H7 (cell line): ENCODE measurements at regions not wholly inside any gene's neighbourhood (a gene's known extent, or its start where the extent isn't known, plus 50 kb on each side); places are given as distances from the start of the nearest gene placed in this dataset.

ENCODE experiments used
- DNase-seq: peaks from one replicate; pipeline ENCODE4 v3.0.0; 2012
- H3K27me3 ChIP-seq: 2 replicates; pipeline ENCODE4 v1.6.0; 2011; ENCODE audit warnings: mild to moderate bottlenecking, low read length; ENCODE audit not compliant: control insufficient read depth, insufficient read depth
- H3K36me3 ChIP-seq: replicated peaks from 2 replicates; pipeline ENCODE4 v1.5.1; 2011; ENCODE audit warnings: low read length; ENCODE audit not compliant: control insufficient read depth, insufficient read depth
- H3K4me3 ChIP-seq: 2 replicates; pipeline ENCODE4 v1.5.1; 2011; ENCODE audit warnings: low read depth, mild to moderate bottlenecking, control low read depth, low read length, moderate library complexity; ENCODE audit not compliant: insufficient read depth

DNA sequence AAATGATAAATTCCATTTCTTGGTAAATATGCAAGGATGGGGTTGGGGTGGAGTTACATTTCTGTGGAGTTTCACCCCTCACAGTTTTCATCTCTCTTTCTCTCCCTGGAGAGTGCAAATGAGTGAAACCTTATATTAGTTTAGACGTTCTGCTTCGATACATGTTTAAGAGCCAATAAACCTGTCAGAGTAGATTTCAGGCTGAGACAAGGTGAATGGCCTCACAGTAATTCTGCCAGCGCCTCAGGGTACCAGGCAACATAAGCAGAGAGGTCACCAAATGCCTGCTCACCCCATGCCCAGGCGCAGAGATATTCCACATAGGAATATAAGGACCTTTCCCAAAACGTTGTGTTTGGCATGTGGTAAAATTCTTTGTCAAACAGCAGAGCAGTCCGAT lies 154.9 kb upstream of the VLDLR start:
- H3K36me3 ChIP-seq = 0 out of 2 replicates have a peak, but pooled peaks cover 1% of the 10 kb centered on the region
- no peak overlapping the region for H3K4me3 ChIP-seq

DNA sequence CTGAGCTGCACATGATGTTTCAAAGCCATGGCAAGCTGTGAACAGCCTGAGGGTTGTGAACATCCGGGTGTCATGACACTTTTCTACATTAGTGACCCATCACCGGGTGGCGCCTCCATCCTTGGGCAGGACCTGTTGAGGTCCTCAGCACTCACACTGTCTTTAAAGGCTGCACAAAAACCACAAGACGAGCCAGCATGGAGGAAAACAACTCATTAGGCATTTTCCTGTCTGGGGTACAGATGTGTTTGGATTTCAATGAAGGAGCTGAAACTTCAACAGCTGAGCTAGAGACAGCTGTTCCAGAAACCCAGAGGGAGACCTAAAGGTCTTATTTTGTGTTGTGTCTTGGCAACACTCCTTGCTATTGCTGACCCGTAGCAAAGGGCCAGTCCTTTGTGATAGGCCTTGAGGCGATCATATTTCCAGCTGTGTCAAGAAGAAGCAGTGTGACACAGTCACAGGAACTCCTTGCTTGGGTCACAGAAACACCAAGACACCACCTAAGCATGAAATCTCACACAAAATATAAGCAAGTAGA lies 151.8 kb upstream of the VLDLR start:
- Histone ChIP-seq H3K36me3 (no peaks in the 10 kb centered on the region), H3K4me3 (no peak overlapping the region), H3K27me3 (no peaks in the 10 kb centered on the region; the same call in 1 of the 2 replicates)
- DNase-seq = no peak

More for the DNA sequence above, 154.9 kb upstream of the VLDLR start:
- no peaks in the 10 kb centered on the region for H3K27me3 ChIP-seq
- no peak for DNase-seq

DNA sequence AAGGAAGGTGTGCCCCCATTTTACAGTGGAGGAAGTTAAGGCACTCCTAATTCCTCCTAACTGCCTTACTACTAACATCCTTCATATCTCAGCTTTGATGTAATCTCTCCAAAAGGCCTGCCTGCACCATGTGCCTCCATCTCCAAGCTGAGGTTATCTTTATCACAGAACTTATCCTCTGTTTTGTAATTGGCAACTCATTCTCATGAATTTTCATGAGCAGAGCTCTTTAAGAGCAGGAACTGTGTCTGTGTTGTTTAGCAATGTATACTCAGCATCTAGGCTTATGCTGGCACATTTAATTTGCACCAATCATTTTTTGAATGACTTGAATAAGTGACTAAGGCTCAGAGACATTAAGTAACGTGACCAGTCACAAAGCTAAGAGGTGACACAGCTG lies 147.9 kb upstream of the VLDLR start:
- no peak for DNase-seq
- no peaks in the 10 kb centered on the region for H3K36me3 ChIP-seq
- H3K27me3 ChIP-seq = no peaks in the 10 kb centered on the region; the same call in 1 of the 2 replicates
- no peak overlapping the region for H3K4me3 ChIP-seq

DNA sequence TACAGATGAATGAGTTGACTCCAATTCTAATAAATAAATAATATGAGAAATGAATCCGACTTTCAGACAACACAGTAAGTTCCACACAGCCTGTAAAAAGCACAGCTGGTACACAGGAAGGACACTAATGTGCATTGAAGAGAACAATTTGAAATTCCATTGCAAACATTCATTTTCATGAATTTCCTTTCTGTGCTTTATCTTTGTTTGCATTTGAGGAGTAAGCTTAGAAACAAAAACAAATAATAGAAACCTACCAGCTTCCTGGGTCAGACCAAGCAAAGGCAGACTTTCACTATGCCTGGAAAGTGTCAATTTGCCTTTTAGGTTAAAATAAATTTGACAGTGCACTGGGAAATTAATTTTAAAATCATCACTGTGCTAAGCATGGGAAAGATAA lies 143.8 kb upstream of the VLDLR start:
- no peak for DNase-seq
- Histone ChIP-seq H3K27me3 (no peaks in the 10 kb centered on the region), H3K4me3 (no peak overlapping the region), H3K36me3 (no peaks in the 10 kb centered on the region)

- no peaks in the 10 kb centered on the region for H3K36me3 ChIP-seq
- no peaks in the 10 kb centered on the region for H3K27me3 ChIP-seq
- DNase-seq = no peak
- H3K4me3 ChIP-seq = no peak overlapping the region
These were observed 143.2 kb upstream of the VLDLR start for GRCh38 chr9:2478421-2478820.

- no peak for DNase-seq
- H3K36me3 ChIP-seq = no peaks in the 10 kb centered on the region
- H3K4me3 ChIP-seq = no peak overlapping the region
- no peaks in the 10 kb centered on the region for H3K27me3 ChIP-seq
These were observed 142.5 kb upstream of the VLDLR start for GRCh38 chr9:2479056-2479565.

GRCh38 chr9:2480255-2480837 lies 141.2 kb upstream of the VLDLR start:
- Histone ChIP-seq H3K27me3 (no peaks in the 10 kb centered on the region), H3K36me3 (no peaks in the 10 kb centered on the region), H3K4me3 (no peak overlapping the region)
- DNase-seq = no peak

- no peak for DNase-seq
- Histone ChIP-seq H3K27me3 (no peaks in the 10 kb centered on the region), H3K36me3 (no peaks in the 10 kb centered on the region), H3K4me3 (no peak overlapping the region)
These were observed 140.4 kb upstream of the VLDLR start for GRCh38 chr9:2481216-2481615.

GRCh38 chr9:2486988-2487387 lies 134.6 kb upstream of the VLDLR start:
- Histone ChIP-seq H3K4me3 (no peak overlapping the region), H3K27me3 (no peaks in the 10 kb centered on the region), H3K36me3 (no peaks in the 10 kb centered on the region)
- no peak for DNase-seq

- H3K27me3 ChIP-seq = no peaks in the 10 kb centered on the region
- H3K36me3 ChIP-seq = no peaks in the 10 kb centered on the region
- no peak for DNase-seq
- H3K4me3 ChIP-seq = no peak overlapping the region
These were observed 131.7 kb upstream of the VLDLR start for GRCh38 chr9:2489838-2490314.

DNA sequence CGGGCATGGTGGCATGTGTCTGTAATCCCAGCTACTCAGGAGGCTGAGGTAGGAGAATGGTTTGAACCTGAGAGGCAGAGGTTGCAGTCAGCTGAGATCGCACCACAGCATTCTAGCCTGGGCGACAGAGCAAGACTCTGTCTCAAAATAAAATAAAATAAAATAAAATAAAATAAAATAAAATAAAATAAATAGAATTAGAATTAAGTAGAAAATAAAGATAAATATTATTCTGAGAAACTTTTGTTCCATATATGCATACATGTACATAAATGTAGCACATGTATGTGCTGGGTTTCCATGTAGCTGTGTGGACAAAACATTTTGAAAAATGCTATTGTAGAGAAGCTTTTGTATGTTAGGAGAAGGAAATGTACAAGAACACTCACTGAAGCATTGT lies 129.4 kb upstream of the VLDLR start:
- H3K4me3 ChIP-seq = no peak overlapping the region
- H3K36me3 ChIP-seq = no peaks in the 10 kb centered on the region
- no peaks in the 10 kb centered on the region for H3K27me3 ChIP-seq
- no peak for DNase-seq

DNA sequence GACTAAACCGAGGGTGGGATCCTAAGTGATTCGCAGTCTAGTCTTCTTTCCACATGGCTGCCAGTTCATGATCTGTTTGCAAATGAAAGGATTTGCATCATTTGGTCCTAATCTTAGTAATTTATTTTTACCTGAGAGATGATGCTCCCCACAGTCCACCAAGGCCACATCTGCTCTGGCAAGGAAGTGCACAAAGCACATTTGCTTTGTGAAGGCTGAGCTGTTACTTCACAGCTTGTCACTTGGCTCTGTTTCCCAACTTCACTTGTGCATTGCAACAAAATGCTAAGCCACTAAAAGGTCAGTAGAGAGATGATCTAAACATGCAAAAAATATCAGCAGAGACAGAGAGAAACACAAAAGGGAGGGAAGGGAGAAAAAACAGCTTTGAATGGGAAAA lies 128.5 kb upstream of the VLDLR start:
- H3K27me3 ChIP-seq = no peaks in the 10 kb centered on the region

GRCh38 chr9:2493529-2493928 lies 128.1 kb upstream of the VLDLR start:
- H3K4me3 ChIP-seq = no peak overlapping the region
- no peaks in the 10 kb centered on the region for H3K27me3 ChIP-seq
- no peaks in the 10 kb centered on the region for H3K36me3 ChIP-seq
- DNase-seq = no peak

More for the DNA sequence above, 128.5 kb upstream of the VLDLR start:
- H3K4me3 ChIP-seq = no peak overlapping the region
- H3K36me3 ChIP-seq = no peaks in the 10 kb centered on the region
- DNase-seq = no peak

DNA sequence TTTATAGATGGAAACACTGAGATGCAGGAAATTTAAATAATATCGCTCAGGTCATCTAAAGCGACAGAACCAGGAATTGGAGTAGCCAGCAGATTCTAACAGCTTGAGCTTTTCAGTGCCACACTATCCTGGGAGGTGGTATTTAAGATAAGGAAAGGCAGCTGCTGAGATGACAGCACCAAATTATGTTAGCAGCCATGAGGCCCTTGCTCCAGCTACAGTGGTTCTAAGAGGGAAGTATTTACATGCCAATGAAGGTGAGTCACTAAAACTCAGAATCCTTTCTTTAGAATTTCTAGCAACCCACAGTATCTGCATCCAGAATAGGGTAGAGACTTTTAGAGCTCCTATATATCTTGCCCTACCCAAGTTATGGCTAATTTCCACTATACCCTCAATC lies 127.0 kb upstream of the VLDLR start:
- DNase-seq = peak; percentile 24
- Histone ChIP-seq H3K4me3 (no peak overlapping the region), H3K27me3 (no peaks in the 10 kb centered on the region)

GRCh38 chr9:2495221-2496005 lies 126.2 kb upstream of the VLDLR start:
- no peak for DNase-seq
- Histone ChIP-seq H3K4me3 (no peak overlapping the region), H3K27me3 (no peaks in the 10 kb centered on the region), H3K36me3 (no peaks in the 10 kb centered on the region)

More for the DNA sequence above, 127.0 kb upstream of the VLDLR start:
- H3K36me3 ChIP-seq = no peaks in the 10 kb centered on the region
